Muscle layer of duodenum (tissue), 2 donors: ENCODE measurements at regions not wholly inside any gene's neighbourhood (a gene's known extent, or its start where the extent isn't known, plus 50 kb on each side); places are given as distances from the start of the nearest gene placed in this dataset.
"Not testable (repeated sequence)": the region's sequence is repeated elsewhere in the genome, so short reads cannot be mapped to it uniquely, and the experiment has no call there.

ENCODE experiments used
- H3K27ac ChIP-seq: one replicate; pipeline ENCODE4 v1.7.0; 2013; ENCODE audit warnings: mild to moderate bottlenecking, low read length
- H3K27me3 ChIP-seq: one replicate; pipeline ENCODE4 v1.7.0; 2013; ENCODE audit warnings: low read depth, mild to moderate bottlenecking, control low read depth, low read length
- H3K36me3 ChIP-seq, 2 donors: one replicate each; pipeline ENCODE4 v1.7.0; 2013; ENCODE audit warnings: low read length in 2 of 2, control low read depth in 1 of 2, mild to moderate bottlenecking in 1 of 2; ENCODE audit not compliant: insufficient read depth in 2 of 2, control insufficient read depth in 1 of 2
- H3K4me1 ChIP-seq, 2 donors: one replicate each; pipeline ENCODE4 v1.7.0; 2013; ENCODE audit warnings: low read length in 2 of 2, mild to moderate bottlenecking in 2 of 2, control low read depth in 1 of 2, moderate library complexity in 1 of 2; ENCODE audit not compliant: insufficient read depth in 2 of 2, control insufficient read depth in 1 of 2
- H3K4me3 ChIP-seq, 2 donors: one replicate each; pipeline ENCODE4 v1.7.0; 2013; ENCODE audit warnings: low read length in 2 of 2, low read depth in 1 of 2, mild to moderate bottlenecking in 1 of 2
- H3K9me3 ChIP-seq, 2 donors: one replicate each; pipeline ENCODE4 v1.7.0; 2013; ENCODE audit warnings: low read length in 2 of 2, control low read depth in 1 of 2, mild to moderate bottlenecking in 1 of 2; ENCODE audit not compliant: control insufficient read depth in 1 of 2
- donor health status: healthy.

DNA sequence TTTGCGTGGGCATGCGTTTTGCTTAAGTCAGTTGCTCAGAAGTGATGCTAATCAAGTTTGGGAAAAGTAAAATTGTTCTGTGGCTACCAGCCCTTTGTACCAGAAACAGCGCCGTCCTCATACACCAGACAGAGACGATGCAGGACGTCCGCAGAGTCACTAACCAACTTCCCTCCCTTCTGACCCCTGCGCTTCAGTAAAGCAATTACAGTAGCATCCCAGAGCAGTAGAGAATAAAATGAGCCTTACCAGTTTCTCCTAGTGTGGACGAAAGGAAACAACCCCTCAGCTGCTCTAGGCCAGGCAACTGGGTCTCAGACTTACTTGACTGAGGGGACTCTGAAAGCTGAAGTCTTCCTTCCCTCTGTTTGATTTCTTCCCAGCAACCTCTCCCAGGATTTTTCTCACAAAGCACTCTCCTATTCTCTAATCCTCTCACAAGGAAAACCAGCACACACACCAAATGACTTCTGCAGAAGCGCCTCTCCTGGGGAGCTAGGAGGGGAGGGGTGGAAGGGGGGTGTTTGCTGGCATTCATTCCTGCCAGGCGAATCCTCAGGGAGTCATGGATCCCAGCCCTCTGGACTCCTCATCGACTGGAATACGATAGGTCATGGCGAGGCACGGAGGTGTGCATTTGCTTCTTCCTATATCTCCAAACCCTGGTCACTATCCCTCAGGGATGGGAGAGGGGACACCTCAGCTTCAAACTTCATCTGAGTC, 56.0 kb upstream of the MID1 start:
- H3K4me1 ChIP-seq, result peaks cover 0 to 13% of the 10 kb centered on the region in 2 donors
- H3K4me3 ChIP-seq, result no peak overlapping the region
- no peaks in the 10 kb centered on the region for H3K36me3 ChIP-seq
- no peaks in the 10 kb centered on the region for H3K27me3 ChIP-seq
- no peaks in the 10 kb centered on the region for H3K9me3 ChIP-seq
- no peak overlapping the region for H3K27ac ChIP-seq

DNA sequence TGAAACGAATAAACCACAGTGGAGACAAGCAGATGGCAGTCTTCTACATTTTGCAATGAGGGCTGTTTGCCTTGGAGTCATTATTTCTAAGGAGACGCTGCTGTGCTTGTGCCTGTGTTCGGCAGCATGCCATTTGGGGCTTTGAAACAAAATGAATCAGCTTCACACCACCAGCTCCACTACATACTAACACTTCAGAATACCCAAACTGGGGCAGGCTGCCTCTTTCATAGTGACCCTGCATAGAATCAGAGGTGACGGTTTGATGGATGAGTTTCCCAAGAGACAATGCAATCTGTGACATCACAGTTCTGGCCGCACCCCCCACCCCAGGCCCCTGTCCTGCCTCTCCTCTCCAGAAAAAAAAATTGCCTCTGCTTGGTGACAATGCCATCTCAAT, 57.1 kb upstream of the MID1 start:
- Histone ChIP-seq H3K4me3 (no peak overlapping the region), H3K9me3 (no peaks in the 10 kb centered on the region), H3K4me1 (peaks cover 0 to 13% of the 10 kb centered on the region in 2 donors), H3K27ac (no peak overlapping the region), H3K36me3 (no peaks in the 10 kb centered on the region), H3K27me3 (no peaks in the 10 kb centered on the region)

DNA sequence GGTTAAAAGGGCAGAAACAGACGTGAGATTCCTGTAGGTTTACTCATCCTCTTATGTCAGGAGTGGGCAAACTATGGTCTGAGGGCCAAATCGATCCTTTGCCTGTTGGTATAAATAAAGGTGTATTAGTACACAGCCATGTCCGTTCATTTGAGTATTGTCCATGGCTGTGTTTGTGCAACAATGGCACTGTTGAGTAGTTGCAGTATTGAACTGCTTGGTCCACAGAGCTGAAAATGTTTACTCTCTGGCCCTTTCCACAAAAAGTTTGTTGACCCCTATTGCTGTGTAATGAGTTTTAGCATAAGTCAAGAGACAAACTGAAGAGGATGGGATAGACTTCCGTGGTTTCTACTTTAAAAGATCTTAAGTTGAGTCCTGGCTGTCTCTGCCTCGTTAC, 59.0 kb upstream of the MID1 start:
- no peaks in the 10 kb centered on the region for H3K27me3 ChIP-seq
- H3K27ac ChIP-seq, result no peak overlapping the region
- H3K4me1 ChIP-seq, result peaks cover 0 to 13% of the 10 kb centered on the region in 2 donors
- no peak overlapping the region for H3K4me3 ChIP-seq
- no peaks in the 10 kb centered on the region for H3K9me3 ChIP-seq
- H3K36me3 ChIP-seq, result no peaks in the 10 kb centered on the region

DNA sequence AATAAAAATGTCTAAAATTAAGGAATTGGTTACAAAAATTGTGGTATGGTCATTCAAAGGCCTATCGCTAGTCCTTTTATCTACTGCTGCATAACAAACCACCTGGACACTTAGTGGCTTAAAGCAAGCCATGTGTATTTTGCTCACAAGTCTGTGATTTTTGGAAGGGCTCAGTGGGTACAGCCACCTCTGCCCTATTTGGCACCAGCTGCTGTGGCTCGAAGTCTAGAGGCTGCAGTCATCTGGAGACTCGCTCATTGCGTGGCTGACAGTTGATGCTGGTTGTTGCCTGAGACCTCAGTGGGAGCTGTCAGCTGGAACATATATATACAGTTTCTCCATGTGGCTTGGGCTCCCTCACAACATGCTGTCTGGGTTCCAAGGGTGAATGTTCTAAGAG, 60.8 kb upstream of the MID1 start:
- Histone ChIP-seq H3K4me1 (peaks cover 0 to 13% of the 10 kb centered on the region in 2 donors), H3K4me3 (no peak overlapping the region), H3K27me3 (no peaks in the 10 kb centered on the region), H3K36me3 (no peaks in the 10 kb centered on the region), H3K9me3 (no peaks in the 10 kb centered on the region), H3K27ac (no peak overlapping the region)

DNA sequence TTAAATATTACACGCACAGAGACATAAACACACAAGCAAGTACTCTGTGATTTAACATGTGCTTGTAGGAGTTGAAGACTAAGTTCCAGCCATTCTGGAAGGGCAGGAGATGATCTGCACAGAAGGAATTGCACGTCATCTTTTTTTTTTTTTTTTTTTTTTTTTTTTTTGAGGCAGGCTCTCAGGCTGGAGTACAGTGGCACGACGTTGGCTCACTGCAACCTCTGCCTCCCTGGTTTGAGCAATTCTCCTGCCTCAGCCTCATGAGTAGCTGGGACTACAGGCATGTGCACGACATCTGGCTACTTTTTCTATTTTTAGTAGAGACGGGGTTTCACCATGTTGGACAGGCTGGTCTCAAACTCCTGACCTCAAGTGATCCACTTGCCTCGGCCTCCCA, 63.2 kb upstream of the MID1 start:
- not testable (repeated sequence) for H3K27me3 ChIP-seq, H3K36me3 ChIP-seq, H3K9me3 ChIP-seq, H3K4me1 ChIP-seq, H3K27ac ChIP-seq, H3K4me3 ChIP-seq

DNA sequence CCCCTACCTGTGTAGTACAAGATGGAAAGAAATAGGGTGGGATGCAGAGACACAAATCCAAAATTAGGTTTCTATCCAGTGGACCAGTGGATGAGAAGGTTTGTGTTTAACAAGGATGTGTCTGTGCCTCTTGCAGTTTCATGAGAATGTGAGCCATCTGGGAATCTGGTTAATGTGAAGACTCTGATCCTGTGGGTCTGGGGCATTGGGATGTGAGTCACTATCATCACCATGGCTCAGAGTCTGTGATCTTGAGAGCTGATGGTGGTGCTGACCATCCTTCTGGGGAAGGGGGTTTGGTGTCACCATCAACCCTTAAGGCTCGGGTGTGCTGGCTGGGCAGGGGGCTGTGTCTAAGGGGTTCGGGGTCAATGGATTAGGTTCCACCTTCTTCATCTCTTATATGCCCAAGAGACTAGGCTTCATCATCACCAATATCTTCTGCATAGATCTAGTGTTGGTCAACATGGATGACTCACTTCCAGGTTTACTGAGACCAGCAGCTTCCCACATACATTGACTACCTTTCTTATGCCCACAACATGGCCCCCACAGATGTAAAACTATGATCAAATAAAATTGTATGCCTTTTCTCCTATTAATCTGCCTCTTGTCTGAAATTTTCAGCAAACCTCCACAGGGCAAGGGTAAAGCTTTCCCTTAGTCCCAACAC, 65.7 kb upstream of the MID1 start:
- H3K27me3 ChIP-seq, result no peaks in the 10 kb centered on the region
- H3K9me3 ChIP-seq, result no peaks in the 10 kb centered on the region
- no peaks in the 10 kb centered on the region for H3K4me1 ChIP-seq
- H3K36me3 ChIP-seq, result no peaks in the 10 kb centered on the region
- H3K27ac ChIP-seq, result no peak overlapping the region
- H3K4me3 ChIP-seq, result no peak overlapping the region

DNA sequence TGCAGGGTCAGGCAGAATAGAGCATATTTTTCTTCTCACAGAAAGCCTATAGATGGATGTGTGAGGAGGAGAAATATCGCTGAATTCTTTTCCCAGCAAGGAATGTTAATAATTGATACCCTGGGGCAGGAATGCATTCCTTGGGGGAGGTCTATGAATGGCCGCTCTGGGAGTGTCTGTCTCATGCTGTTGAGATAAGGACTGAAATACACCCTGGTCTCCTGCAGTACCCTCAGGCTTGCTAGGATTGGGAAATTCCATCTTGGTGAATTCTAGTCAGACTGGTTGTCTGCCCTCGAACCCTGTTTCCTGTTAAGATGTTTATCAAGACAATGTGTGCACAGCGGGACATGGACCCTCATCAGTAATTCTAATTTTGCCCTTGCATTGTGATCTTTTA, 71.4 kb upstream of the MID1 start:
- H3K27me3 ChIP-seq, H3K36me3 ChIP-seq, H3K4me3 ChIP-seq, H3K27ac ChIP-seq, H3K9me3 ChIP-seq, H3K4me1 ChIP-seq: not testable (repeated sequence)

DNA sequence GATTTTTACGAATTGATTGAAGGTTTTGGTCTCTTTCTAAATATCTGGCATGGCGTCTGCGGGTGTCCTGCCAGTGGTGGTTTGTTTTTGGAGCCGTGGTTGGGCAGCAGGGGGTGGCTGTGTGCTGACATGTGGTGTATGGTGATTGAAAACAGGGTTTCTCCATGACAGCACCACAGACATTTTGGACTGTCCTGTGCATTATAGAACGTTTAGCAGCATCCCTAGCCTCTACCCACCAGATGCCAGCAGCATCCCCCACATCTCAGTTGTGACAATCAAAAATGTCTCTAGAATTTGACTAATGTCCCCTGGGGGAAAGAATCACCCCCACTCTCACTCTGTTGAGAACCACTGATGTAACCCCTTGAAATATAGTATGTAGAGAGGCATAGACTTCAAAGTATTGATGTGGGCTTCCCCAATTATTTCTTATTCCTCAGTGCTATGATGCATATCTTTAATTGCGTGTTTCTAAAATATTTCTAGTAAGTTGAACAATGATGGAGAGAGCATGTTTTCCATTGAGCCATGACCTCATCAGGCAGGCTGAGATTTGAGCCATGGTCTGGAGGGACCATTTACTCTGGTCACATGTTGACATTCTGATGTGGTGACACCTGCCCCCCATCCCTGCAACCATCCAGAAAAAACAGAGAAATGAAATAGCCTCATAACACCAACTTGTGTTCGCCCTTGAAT, 77.4 kb upstream of the MID1 start:
- H3K27me3 ChIP-seq, result no peaks in the 10 kb centered on the region
- no peak overlapping the region for H3K4me3 ChIP-seq
- H3K36me3 ChIP-seq, result no peaks in the 10 kb centered on the region
- H3K4me1 ChIP-seq, result peaks cover 0 to 2% of the 10 kb centered on the region in 2 donors
- H3K27ac ChIP-seq, result no peak overlapping the region
- H3K9me3 ChIP-seq, result no peaks in the 10 kb centered on the region

DNA sequence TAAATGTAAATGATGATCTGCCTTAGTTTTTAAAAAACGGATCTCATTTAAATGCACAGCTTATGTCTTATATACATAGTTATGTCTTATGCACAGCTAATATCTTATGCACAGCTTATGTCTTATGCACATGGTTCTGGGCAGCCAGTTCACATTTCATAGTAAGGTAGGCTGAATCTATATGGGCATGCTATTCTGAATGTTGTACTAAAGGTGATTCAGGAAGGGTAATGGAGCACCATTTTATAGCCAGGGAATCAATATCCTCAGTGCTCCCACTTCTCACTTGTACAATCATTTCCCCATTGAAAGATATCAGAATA, 77.9 kb upstream of the MID1 start:
- no peaks in the 10 kb centered on the region for H3K36me3 ChIP-seq
- H3K4me3 ChIP-seq, result no peak overlapping the region
- H3K27ac ChIP-seq, result no peak overlapping the region
- no peaks in the 10 kb centered on the region for H3K27me3 ChIP-seq
- no peaks in the 10 kb centered on the region for H3K9me3 ChIP-seq
- H3K4me1 ChIP-seq, result peaks cover 0 to 2% of the 10 kb centered on the region in 2 donors

DNA sequence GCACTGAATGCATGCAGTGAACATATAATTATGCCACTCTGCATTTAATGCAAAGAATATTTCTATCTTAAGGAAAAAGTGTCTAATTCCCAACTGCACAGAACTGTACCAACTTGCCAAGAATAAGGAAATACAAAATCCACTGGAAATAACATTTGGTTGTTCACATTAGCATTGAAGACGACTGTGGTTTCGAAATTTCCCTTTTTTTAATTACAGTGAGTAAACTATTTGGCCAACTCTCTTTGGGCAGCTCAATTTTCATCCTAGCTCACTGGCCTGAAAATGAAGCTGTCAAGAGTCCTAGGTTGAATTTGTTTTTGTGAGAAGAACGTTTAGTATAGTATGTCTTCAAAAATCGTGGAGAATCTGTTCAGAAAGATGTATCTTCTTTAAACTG, 81.6 kb upstream of the MID1 start:
- H3K27me3 ChIP-seq, result no peaks in the 10 kb centered on the region
- no peak overlapping the region for H3K4me3 ChIP-seq
- H3K36me3 ChIP-seq, result no peaks in the 10 kb centered on the region
- H3K4me1 ChIP-seq, result peaks cover 0 to 2% of the 10 kb centered on the region in 2 donors
- H3K27ac ChIP-seq, result no peak overlapping the region
- H3K9me3 ChIP-seq, result no peaks in the 10 kb centered on the region

DNA sequence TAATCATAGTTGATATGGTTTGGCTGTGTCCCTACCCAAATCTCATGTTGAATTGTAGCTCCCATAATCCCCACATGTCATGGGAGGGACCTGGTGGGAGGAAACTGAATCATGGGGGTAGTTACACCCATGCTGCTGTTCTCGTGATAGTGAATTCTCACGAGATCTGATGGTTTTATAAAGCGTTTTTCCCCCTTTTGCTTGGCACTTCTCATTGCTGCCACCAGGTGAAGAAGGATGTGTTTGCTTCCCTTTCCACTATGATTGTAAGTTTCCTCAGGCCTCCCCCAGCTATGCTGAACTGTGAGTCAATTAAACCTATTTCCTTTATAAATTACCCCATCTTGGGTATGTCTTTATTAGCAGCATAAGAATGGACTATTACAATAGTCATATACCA, 86.0 kb upstream of the MID1 start:
- H3K27ac ChIP-seq, H3K27me3 ChIP-seq, H3K9me3 ChIP-seq, H3K36me3 ChIP-seq, H3K4me3 ChIP-seq, H3K4me1 ChIP-seq: not testable (repeated sequence)
